Epithelial cell of proximal tubule (primary cell): ENCODE measurements at regions not wholly inside any gene's neighbourhood (a gene's known extent, or its start where the extent isn't known, plus 50 kb on each side); places are given as distances from the start of the nearest gene placed in this dataset.
"Not testable (repeated sequence)": the region's sequence is repeated elsewhere in the genome, so short reads cannot be mapped to it uniquely, and the experiment has no call there.

Experiments used
- DNase-seq: peaks from one replicate; pipeline ENCODE4 v3.0.0-alpha.2; 2011; ENCODE audit warnings: low read depth
- H3K4me3 ChIP-seq: 2 replicates; pipeline ENCODE4 v1.5.1; 2011; ENCODE audit warnings: low read depth, mild to moderate bottlenecking, low read length
- CTCF ChIP-seq: conservative IDR thresholded peaks from 2 replicates; pipeline ENCODE4 v1.5.1; 2012; ENCODE audit warnings: low read depth, mild to moderate bottlenecking, low read length

GRCh38 chr5:154540600-154540999 lies 62.6 kb upstream of the HAND1 start:
- H3K4me3 ChIP-seq = no peak overlapping the region
- no peak for DNase-seq
- TF ChIP-seq CTCF = no peak

- no peak for DNase-seq
- no peak overlapping the region for H3K4me3 ChIP-seq
- TF ChIP-seq CTCF = no peak
Measured at GRCh38 chr5:154538492-154538891, 60.5 kb upstream of the HAND1 start.

GRCh38 chr5:154536439-154536838 lies 58.4 kb upstream of the HAND1 start:
- not testable (repeated sequence) for H3K4me3 ChIP-seq

GRCh38 chr5:154535535-154535934 lies 57.5 kb upstream of the HAND1 start:
- DNase-seq = no peak
- no peak for TF ChIP-seq CTCF
- H3K4me3 ChIP-seq = no peak overlapping the region

More at GRCh38 chr5:154536439-154536838, 58.4 kb upstream of the HAND1 start:
- not testable (repeated sequence) for DNase-seq

DNA sequence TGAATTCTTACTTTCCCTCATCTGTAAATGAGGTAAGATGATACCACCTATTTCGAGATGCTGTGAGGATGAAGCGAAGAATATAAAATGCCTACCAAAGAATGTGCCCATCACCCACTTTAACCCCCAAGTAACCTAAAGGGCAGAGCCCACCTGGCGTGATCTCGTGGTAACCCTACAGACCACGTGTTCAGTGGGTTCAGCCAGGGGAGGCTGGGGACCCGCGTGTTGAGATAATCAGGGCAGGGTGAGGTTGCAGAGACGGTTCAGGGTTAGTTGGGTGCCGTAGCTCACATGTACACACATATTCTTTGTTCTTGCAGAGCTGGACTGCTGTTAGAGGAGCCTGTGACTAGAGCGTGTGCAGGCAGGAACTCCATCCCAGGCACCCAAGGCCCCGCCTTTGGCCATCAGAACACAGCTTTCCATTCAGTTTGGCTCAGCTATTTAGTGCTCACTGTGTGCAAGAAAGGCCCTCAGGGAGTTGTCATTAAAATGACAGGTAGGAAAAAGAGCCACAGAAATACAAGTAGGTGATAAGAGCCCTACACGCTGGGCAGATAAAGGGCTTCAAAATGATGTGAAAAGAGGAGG lies 56.5 kb upstream of the HAND1 start:
- no peak for TF ChIP-seq CTCF
- no peak overlapping the region for H3K4me3 ChIP-seq
- no peak for DNase-seq

DNA sequence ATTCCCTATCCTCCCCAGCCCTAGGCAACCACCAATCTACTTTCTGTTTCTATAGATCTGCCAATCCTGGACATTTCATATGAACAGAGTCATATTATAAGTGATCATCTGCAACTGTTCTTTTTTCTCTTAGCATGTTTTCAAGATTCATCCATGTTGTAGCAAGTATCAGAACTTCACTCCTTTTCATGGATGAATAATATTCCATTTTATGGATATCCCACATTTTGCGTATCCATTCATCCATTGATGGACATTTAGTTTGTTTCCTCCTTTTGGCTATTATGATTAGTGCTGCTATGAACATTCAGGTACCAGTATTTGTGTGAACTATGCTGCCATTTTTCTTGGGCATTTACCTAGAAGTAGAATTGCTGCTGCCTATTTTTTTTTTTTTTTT lies 51.3 kb upstream of the HAND1 start:
- H3K4me3 ChIP-seq = no peak overlapping the region
- TF ChIP-seq CTCF = no peak
- no peak for DNase-seq

- no peak for TF ChIP-seq CTCF
- no peak for DNase-seq
Measured at GRCh38 chr5:154528005-154528594, 50.1 kb upstream of the HAND1 start.

More at GRCh38 chr5:154528005-154528594, 50.1 kb upstream of the HAND1 start:
- no peak overlapping the region for H3K4me3 ChIP-seq
